ENCODE measurements at regions not wholly inside any gene's neighbourhood (a gene's known extent, or its start where the extent isn't known, plus 50 kb on each side); places are given as distances from the start of the nearest gene placed in this dataset.

GRCh38 chr7:387132-388022 is 97.4 kb downstream of the FOXL3 start:
- DNase-seq = no peak

GRCh38 chr7:388023-388960 is 98.3 kb downstream of the FOXL3 start:
- no peak for DNase-seq

GRCh38 chr7:388961-389701 is 99.2 kb downstream of the FOXL3 start:
- no peak for DNase-seq

- peak; percentile 18 for DNase-seq
Measured at GRCh38 chr7:389911-390601, 100.1 kb downstream of the FOXL3 start.

GRCh38 chr7:390761-391410 is 100.9 kb downstream of the FOXL3 start:
- no peak for DNase-seq

GRCh38 chr7:391411-391951 is 101.5 kb downstream of the FOXL3 start:
- DNase-seq = no peak

GRCh38 chr7:391961-392524 is 102.1 kb downstream of the FOXL3 start:
- no peak for DNase-seq

- DNase-seq = no peak
Measured at GRCh38 chr7:392822-393221, 102.9 kb downstream of the FOXL3 start.

- no peak for DNase-seq
Measured at GRCh38 chr7:395643-396042, 105.7 kb downstream of the FOXL3 start.

GRCh38 chr7:398888-399287 is 108.9 kb downstream of the FOXL3 start:
- no peak for DNase-seq

GRCh38 chr7:400901-401485 is 111.0 kb downstream of the FOXL3 start:
- no peak for DNase-seq

- no peak for DNase-seq
Measured at GRCh38 chr7:401495-401894, 111.5 kb downstream of the FOXL3 start.

GRCh38 chr7:404812-405488 is 114.7 kb downstream of the PDGFA start:
- DNase-seq = no peak

- DNase-seq = peak; percentile 38
Measured at GRCh38 chr7:405489-406211, 114.0 kb downstream of the PDGFA start.

- DNase-seq = no peak
Measured at GRCh38 chr7:407721-408539, 111.7 kb downstream of the PDGFA start.

- DNase-seq = no peak
Measured at GRCh38 chr7:408751-409311, 110.8 kb downstream of the PDGFA start.

GRCh38 chr7:409339-410281 is 110.0 kb downstream of the PDGFA start:
- DNase-seq = peak; percentile 67

Measured in NCI-H524 treated with DMSO at 0.1 percent for 48 hours (cell line).